ELF-1 (cell line): ENCODE measurements at regions not wholly inside any gene's neighbourhood (a gene's known extent, or its start where the extent isn't known, plus 50 kb on each side); places are given as distances from the start of the nearest gene placed in this dataset.

ENCODE experiments used
- DNase-seq: peaks from one replicate; pipeline ENCODE4 v3.0.0-alpha.2; 2016; ENCODE audit warnings: low read depth, low spot score

- no peak for DNase-seq
Measured at GRCh38 chr1:221625026-221625425, 116.9 kb downstream of the DUSP10 start.

GRCh38 chr1:221626041-221626440 lies 115.8 kb downstream of the DUSP10 start:
- DNase-seq: no peak

- DNase-seq: no peak
Measured at GRCh38 chr1:221630236-221630635, 111.7 kb downstream of the DUSP10 start.

GRCh38 chr1:221631556-221631955 lies 110.3 kb downstream of the DUSP10 start:
- DNase-seq: no peak

- DNase-seq: no peak
Measured at GRCh38 chr1:221632072-221632471, 109.8 kb downstream of the DUSP10 start.

GRCh38 chr1:221633841-221634409 lies 108.0 kb downstream of the DUSP10 start:
- DNase-seq: no peak

GRCh38 chr1:221634606-221635005 lies 107.3 kb downstream of the DUSP10 start:
- DNase-seq: no peak

- no peak for DNase-seq
Measured at GRCh38 chr1:221635305-221635704, 106.6 kb downstream of the DUSP10 start.

- no peak for DNase-seq
Measured at GRCh38 chr1:221636096-221636495, 105.8 kb downstream of the DUSP10 start.

- no peak for DNase-seq
Measured at GRCh38 chr1:221636967-221637366, 104.9 kb downstream of the DUSP10 start.

GRCh38 chr1:221637641-221638041 lies 104.2 kb downstream of the DUSP10 start:
- DNase-seq: no peak

GRCh38 chr1:221638595-221638994 lies 103.3 kb downstream of the DUSP10 start:
- DNase-seq: no peak

- DNase-seq: no peak
Measured at GRCh38 chr1:221641811-221642210, 100.1 kb downstream of the DUSP10 start.

GRCh38 chr1:221643404-221644144 lies 98.3 kb downstream of the DUSP10 start:
- no peak for DNase-seq

- no peak for DNase-seq
Measured at GRCh38 chr1:221644145-221644448, 97.8 kb downstream of the DUSP10 start.

- DNase-seq: no peak
Measured at GRCh38 chr1:221644663-221645258, 97.1 kb downstream of the DUSP10 start.

GRCh38 chr1:221648201-221648600 lies 93.7 kb downstream of the DUSP10 start:
- DNase-seq: no peak
